ENCODE measurements at regions not wholly inside any gene's neighbourhood (a gene's known extent, or its start where the extent isn't known, plus 50 kb on each side); places are given as distances from the start of the nearest gene placed in this dataset.

DNA sequence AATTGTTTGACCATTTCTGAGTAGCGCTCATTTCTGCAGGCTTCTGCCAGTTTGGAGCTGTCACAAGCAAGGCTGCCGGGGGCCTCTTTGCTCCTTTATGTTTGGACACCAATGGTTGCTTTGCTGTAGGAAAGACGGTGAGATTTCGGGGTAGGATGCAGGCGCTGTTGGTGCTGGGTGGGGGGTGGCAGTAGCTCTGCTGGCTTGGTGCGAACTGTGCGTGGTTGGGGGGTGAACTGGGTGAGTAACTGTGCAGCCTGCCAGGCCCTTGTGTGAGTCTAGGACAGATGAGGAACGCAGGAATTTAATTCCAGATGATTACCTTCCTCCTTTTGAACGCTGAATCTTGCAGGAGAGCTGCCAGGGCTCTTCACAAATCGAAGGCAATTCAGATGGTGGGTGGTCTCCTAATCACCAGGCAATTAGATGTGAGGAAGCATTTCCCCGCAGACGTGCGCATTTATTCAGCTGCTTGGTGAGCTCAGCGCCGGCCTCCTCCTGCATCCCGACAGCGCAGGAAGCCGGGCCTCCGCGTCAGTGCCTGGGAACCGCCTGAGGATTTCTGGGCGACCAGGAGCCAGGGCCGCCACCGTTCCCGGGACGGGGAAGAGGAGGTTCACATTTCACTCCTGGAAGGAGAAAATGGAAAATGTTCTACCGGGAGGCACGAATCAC, 154.4 kb downstream of the FOXL1 start:
- no peaks in the 10 kb centered on the region for H3K27me3 ChIP-seq (ENCODE audit: control insufficient read depth, insufficient read depth, low read length)
- Mint-ChIP-seq H3K27ac (no peak overlapping the region), H3K9me3 (no peaks in the 10 kb centered on the region), H3K4me3 (no peak overlapping the region), H3K36me3 (no peaks in the 10 kb centered on the region), H3K4me1 (no peaks in the 10 kb centered on the region), H3K27me3 (ENCODE audit: low read depth in 2 of 2) (peaks cover 33 to 51% of the 10 kb centered on the region in 2 donors)
- TF ChIP-seq, protein P1, sequence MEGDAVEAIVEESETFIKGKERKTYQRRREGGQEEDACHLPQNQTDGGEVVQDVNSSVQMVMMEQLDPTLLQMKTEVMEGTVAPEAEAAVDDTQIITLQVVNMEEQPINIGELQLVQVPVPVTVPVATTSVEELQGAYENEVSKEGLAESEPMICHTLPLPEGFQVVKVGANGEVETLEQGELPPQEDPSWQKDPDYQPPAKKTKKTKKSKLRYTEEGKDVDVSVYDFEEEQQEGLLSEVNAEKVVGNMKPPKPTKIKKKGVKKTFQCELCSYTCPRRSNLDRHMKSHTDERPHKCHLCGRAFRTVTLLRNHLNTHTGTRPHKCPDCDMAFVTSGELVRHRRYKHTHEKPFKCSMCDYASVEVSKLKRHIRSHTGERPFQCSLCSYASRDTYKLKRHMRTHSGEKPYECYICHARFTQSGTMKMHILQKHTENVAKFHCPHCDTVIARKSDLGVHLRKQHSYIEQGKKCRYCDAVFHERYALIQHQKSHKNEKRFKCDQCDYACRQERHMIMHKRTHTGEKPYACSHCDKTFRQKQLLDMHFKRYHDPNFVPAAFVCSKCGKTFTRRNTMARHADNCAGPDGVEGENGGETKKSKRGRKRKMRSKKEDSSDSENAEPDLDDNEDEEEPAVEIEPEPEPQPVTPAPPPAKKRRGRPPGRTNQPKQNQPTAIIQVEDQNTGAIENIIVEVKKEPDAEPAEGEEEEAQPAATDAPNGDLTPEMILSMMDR (IDR thresholded peaks at IDR 0.05): no peak
- H3K36me3 ChIP-seq (ENCODE audit: control insufficient read depth, insufficient read depth, low read length): no peaks in the 10 kb centered on the region
- 37% methylated on average over 28 of the region's 28 CpGs for WGBS (ENCODE audit: insufficient coverage)
- H3K27ac ChIP-seq (ENCODE audit: low read length): no peak overlapping the region
- no peaks in the 10 kb centered on the region for H3K9me3 ChIP-seq (ENCODE audit: control insufficient read depth, insufficient read depth, low read length)
- H3K4me3 ChIP-seq (ENCODE audit: low read length): no peak overlapping the region
- DNase-seq: no peak
- ATAC-seq: no peak
- H3K4me1 ChIP-seq (ENCODE audit: control insufficient read depth, insufficient read depth, low read length): no peaks in the 10 kb centered on the region
- intact Hi-C loops (cut with micrococcal nuclease): no loop called here

- H3K27me3 Mint-ChIP-seq (ENCODE audit: low read depth in 2 of 2): peaks cover 31 to 48% of the 10 kb centered on the region in 2 donors
- H3K27me3 ChIP-seq (ENCODE audit: control insufficient read depth, insufficient read depth, low read length): no peaks in the 10 kb centered on the region
- H3K36me3 ChIP-seq (ENCODE audit: control insufficient read depth, insufficient read depth, low read length): no peaks in the 10 kb centered on the region
- H3K9me3 ChIP-seq (ENCODE audit: control insufficient read depth, insufficient read depth, low read length): no peaks in the 10 kb centered on the region
- ATAC-seq: no peak
- H3K27ac ChIP-seq (ENCODE audit: low read length): no peak overlapping the region
- WGBS (ENCODE audit: insufficient coverage): 53% methylated on average over 27 of the region's 27 CpGs
- no peaks in the 10 kb centered on the region for H3K36me3 Mint-ChIP-seq
- no peak overlapping the region for H3K27ac Mint-ChIP-seq
- H3K4me1 ChIP-seq (ENCODE audit: control insufficient read depth, insufficient read depth, low read length): no peaks in the 10 kb centered on the region
- no peaks in the 10 kb centered on the region for H3K4me1 Mint-ChIP-seq
- no peak overlapping the region for H3K4me3 Mint-ChIP-seq
- H3K9me3 Mint-ChIP-seq: no peaks in the 10 kb centered on the region
- intact Hi-C loops (cut with micrococcal nuclease): no loop called here
- DNase-seq: no peak
- H3K4me3 ChIP-seq (ENCODE audit: low read length): no peak overlapping the region
- TF ChIP-seq, protein P1 (IDR thresholded peaks at IDR 0.05): no peak
These were observed 155.4 kb downstream of the FOXL1 start for GRCh38 chr16:86733546-86734254.

DNA sequence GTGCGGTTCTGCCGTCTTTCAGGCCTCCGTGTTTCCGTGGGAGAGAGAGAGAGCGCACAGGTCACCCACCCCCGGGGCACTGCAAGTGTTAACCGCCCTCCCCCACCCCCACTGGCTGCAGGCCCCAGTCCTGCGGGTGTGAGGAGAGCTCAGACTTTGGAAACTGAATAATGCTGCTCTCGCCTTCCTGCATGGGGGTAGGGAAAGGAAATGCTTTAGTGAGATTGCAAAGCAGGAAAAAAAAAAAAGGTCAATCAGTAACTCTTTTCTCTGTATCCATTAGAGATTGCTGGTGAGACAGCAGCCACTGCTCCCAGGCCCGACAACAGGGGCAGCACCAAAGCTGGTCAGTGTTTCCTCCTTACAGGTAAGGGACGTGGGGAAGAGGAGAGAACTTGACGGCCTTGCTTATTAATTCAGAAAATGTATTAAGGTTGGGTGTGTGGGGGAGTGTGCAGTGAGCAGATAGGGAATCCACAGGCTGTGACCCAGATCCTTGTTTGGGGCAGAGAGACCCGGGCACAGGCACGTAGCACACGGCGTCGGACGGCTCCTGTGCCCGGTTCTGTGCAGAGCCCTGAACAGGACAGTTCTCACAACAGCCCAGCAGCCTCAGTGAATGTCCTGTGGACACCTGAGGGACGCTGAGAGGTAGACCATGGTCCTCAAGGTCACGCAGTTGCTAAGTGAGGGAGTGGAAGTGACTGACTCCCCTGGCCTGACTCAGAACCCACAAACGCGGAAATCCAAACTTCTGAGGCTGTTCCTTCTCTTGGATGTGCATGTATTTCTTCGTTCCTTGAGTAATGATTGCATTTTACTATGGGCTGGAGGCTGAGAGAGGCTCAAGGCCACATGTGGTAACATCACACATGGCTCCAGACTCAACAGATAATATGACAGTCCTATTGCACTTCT, 156.5 kb downstream of the FOXL1 start:
- DNase-seq: no peak
- peaks cover 36 to 52% of the 10 kb centered on the region in 2 donors for H3K27me3 Mint-ChIP-seq (ENCODE audit: low read depth in 2 of 2)
- no peaks in the 10 kb centered on the region for H3K27me3 ChIP-seq (ENCODE audit: control insufficient read depth, insufficient read depth, low read length)

More for the DNA sequence above, 156.5 kb downstream of the FOXL1 start:
- no peak overlapping the region for H3K27ac ChIP-seq (ENCODE audit: low read length)
- peaks cover 0 to under 1% of the 10 kb centered on the region in 2 donors for H3K4me1 Mint-ChIP-seq
- no peaks in the 10 kb centered on the region for H3K9me3 ChIP-seq (ENCODE audit: control insufficient read depth, insufficient read depth, low read length)
- 68% methylated on average over 21 of the region's 24 CpGs for WGBS (ENCODE audit: insufficient coverage)
- TF ChIP-seq, protein P1 (IDR thresholded peaks at IDR 0.05): no peak
- H3K27ac Mint-ChIP-seq: no peak overlapping the region
- no peak for ATAC-seq
- no peak overlapping the region for H3K4me3 ChIP-seq (ENCODE audit: low read length)
- H3K36me3 ChIP-seq (ENCODE audit: control insufficient read depth, insufficient read depth, low read length): no peaks in the 10 kb centered on the region
- no peak overlapping the region for H3K4me3 Mint-ChIP-seq
- H3K36me3 Mint-ChIP-seq: no peaks in the 10 kb centered on the region
- H3K9me3 Mint-ChIP-seq: no peaks in the 10 kb centered on the region
- intact Hi-C loops (cut with micrococcal nuclease): no loop called here
- no peaks in the 10 kb centered on the region for H3K4me1 ChIP-seq (ENCODE audit: control insufficient read depth, insufficient read depth, low read length)

All from natural killer cell (primary cell).